NCI-H2227 (cell line): ENCODE measurements at regions not wholly inside any gene's neighbourhood (a gene's known extent, or its start where the extent isn't known, plus 50 kb on each side); places are given as distances from the start of the nearest gene placed in this dataset.

Experiments used
- DNase-seq: peaks from one replicate; lab custom pipeline; 2025; ENCODE audit not compliant: unreplicated experiment; lab: John Stamatoyannopoulos, UW

- DNase-seq = no peak
These were observed 286.2 kb upstream of the STT3B start for GRCh38 chr3:31246293-31247062.

- no peak for DNase-seq
These were observed 285.7 kb upstream of the STT3B start for GRCh38 chr3:31247063-31247447.

- no peak for DNase-seq
These were observed 284.7 kb upstream of the STT3B start for GRCh38 chr3:31247850-31248562.

- no peak for DNase-seq
These were observed 284.1 kb upstream of the STT3B start for GRCh38 chr3:31248563-31248992.

DNA sequence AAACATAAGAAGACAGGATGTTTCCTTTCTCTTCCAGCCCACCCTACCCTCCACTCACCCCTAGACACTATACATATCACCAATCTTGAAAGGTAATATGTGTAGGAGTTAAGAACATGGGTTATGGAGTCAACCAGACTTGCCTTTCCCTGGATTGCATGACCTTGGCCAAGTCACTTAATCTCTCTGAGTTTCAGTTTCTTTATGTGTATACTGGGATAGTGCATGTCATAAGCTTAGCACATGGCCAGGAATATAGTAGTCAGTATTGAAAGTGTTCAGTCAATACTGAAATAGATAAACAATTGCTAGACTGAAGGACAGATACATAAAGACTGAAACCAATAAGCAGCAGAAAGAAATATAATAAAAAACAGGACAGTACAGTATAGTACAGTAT, 283.2 kb upstream of the STT3B start:
- no peak for DNase-seq

DNA sequence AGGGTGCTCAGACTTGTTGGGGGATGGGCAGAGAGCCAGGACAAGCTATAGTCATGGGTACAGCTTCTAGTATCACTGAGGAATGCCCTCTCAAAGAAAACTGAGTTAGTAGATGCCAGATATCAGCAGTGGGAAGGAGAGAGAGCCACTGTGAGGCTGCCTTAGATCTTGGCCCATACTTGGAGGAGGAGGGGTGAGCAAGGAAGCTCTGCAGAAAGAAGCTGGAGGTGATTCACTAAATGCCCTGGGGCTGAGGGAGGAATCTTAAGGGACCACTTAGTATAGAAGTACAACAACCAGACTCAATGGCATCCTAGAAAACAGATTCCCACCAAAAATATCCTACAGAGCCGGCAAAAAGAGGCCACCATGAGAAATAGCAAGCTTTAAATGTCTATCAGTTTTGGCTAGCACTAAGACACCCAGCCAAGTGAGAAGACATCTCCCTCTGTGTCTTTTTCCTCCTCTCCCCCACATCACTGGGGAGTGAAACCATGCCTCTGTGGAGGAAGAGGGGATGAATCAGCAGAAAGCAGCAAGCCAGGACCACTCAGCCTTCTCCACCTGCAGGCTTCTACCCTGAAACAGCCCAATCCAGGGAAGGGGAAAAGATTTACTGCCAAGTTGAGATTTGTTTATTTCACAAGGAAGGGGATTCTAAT, 282.5 kb upstream of the STT3B start:
- DNase-seq = no peak

- DNase-seq = no peak
These were observed 281.6 kb upstream of the STT3B start for GRCh38 chr3:31251083-31251482.

- DNase-seq = no peak
These were observed 280.2 kb upstream of the STT3B start for GRCh38 chr3:31252216-31253185.

- DNase-seq = no peak
These were observed 278.9 kb upstream of the STT3B start for GRCh38 chr3:31253782-31254181.

- no peak for DNase-seq
These were observed 278.2 kb upstream of the STT3B start for GRCh38 chr3:31254483-31254882.

DNA sequence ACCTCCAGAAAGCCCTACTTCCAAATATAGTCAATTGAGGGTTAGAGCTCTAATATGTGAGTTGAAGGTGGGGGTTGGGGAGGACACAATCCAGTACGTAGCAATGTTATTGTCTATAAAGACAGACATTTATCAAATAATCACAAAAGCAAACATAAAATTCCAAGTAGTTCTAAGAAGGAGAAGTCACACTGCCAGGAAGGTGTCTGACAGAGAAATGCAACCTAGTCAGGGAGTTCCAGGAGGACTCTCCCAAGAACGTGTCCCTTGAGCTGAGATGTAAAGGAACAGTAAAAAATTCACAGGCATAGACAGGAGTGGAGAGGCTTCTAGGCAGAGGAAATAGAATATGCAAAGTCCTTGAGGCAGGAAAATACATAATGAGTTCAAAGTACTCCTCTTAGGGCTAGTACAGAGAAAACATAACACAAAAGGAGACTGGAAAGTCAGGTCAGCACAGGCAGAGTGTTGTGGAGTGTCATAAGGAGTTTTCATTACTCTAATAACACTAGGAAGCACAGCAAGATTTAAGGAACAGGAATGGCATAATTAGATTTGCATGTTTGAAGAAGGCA, 277.6 kb upstream of the STT3B start:
- no peak for DNase-seq

DNA sequence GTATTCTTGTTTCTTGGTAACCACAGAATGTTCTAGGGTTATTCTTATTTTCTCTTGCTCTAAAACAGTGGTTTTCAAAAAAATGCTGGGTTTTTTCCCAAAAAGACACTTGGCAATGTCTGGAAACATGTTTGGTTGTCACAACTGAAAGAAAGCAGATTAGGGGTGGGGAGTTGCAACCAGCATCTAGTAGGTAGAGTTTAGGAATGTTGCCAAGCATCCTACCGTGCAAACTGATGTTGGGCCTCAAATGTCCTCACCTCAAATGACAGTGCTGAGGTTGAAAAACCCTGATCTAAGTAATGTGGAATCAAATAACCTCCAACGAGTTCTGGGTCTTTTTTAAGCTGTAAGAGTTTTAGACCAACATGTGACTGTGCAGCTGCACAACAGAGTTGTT, 270.5 kb upstream of the STT3B start:
- DNase-seq = no peak

DNA sequence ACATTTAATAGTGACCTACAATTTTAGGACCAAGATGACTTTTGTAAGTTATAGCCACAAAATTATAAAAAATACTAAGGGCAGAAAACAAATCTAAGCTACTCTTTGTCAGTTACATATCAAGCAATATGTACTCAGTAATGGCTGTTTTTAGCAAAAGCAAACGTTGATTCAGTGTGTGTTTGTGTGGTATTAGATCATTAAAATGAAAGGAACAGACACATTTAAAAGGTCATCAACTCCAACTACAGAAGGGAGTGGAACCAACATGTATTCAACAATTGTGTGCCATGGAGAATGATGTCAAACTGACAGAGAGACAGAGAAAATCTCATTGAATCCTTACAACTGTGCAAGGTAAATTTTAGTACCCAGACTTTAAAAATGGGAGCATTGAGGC, 268.8 kb upstream of the STT3B start:
- no peak for DNase-seq

- no peak for DNase-seq
These were observed 266.9 kb upstream of the STT3B start for GRCh38 chr3:31265646-31266428.

DNA sequence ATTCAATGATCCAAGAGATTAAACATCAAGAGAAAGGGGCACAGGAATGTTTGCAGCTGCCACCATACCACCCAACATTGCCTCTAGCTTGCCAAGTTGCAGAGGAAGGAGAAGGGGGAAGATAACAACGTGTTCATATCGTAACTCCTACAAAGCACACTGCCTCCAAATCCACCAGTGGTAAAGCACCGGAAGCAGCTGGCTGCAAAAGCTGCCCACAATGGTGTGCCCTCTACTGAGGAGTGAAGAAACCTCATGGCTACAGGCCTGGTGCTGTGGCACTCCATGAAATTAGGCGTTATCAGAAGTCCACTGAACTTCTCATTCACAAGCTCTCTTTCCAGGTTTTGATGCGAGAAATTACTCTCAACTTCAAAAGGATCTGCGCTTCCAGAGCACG, 263.9 kb upstream of the STT3B start:
- no peak for DNase-seq

DNA sequence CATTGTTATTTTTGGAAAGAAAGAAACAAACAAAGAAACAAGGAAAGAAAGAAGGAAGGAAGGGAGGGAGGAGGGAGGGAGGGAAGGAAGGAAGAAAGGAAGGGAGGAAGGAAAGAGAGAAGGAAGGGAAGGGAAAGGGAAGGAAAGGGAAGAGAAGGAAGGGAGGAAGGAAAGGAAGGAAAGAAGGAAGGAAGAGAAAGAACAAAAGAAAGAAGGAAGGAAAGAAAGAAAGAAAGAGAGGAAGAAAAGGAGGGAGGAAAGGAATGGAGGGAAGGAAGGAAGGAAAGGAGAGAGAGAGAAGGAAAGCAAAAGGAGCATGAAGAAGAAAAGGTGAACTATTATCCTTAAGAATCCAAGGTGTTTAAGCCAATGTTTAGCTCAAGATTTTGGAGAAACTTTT, 262.7 kb upstream of the STT3B start:
- DNase-seq = no peak

DNA sequence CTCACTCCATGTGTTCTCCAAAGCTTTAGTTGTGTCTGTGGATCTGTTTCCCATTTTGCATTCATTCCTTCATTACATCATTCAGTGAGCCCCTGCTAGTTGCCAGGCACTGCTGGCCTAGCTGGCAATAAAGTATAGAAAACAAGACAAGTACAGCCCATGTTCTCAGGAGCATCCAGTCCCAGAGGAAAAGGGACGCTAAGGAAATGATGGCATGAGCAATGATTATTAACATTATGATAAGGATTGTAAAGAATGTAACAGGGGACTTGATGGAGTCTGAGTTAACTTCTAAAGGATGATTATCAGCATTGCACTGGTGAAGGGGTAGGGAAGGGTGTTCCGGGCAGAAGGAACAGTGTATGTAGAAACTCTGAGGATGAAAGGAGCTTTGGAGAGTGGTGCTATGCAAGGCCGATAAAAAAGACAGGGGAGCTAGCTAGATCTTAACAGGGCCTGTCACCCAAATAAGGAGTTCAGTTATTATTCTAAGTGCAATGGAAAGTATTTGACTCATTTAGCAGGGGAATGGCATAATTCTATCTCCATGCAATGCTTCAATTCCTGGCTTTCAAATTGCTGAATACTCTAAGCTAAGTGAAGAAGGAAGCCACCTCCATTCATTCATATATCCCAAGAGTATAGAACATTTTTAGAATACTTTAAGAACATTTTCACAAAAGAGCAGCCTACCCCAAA, 258.2 kb upstream of the STT3B start:
- DNase-seq = no peak

- no peak for DNase-seq
These were observed 257.6 kb upstream of the STT3B start for GRCh38 chr3:31275038-31275572.

DNA sequence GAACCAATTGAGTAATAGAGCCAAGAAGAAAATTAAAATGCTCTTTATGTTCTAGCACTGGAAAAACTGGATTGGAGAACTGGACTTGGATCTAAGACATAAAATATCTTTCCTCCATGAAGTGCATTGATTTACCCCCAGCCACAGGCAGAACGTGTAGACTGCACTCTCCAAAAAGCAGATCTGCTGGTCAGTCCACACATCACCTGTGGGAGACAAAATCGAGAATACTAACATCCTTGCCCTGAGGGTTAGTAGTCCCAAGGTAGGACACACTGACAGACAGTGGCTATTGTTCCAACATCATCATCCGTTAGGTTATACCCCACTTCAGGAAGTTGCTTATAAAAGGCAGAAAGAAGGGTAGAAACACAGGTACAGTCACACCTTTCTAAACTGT, 257.1 kb upstream of the STT3B start:
- no peak for DNase-seq
